HG03521 (cell line): ENCODE measurements at regions not wholly inside any gene's neighbourhood (a gene's known extent, or its start where the extent isn't known, plus 50 kb on each side); places are given as distances from the start of the nearest gene placed in this dataset.

Source experiments
- ATAC-seq: cut with Tn5 transposase; IDR thresholded peaks from one replicate; pipeline ENCODE4 v1.9.1; 2021; ENCODE audit warnings: mild to moderate bottlenecking, moderate library complexity; ENCODE audit not compliant: unreplicated experiment

GRCh38 chr11:115665175-115665821 lies 161.1 kb upstream of the CADM1 start:
- no peak for ATAC-seq

GRCh38 chr11:115664313-115664712 lies 160.1 kb upstream of the CADM1 start:
- no peak for ATAC-seq

GRCh38 chr11:115663790-115664189 lies 159.6 kb upstream of the CADM1 start:
- ATAC-seq = no peak

GRCh38 chr11:115660030-115660805 lies 156.0 kb upstream of the CADM1 start:
- ATAC-seq = no peak

GRCh38 chr11:115659061-115659963 lies 155.1 kb upstream of the CADM1 start:
- no peak for ATAC-seq

GRCh38 chr11:115657586-115657985 lies 153.4 kb upstream of the CADM1 start:
- ATAC-seq = no peak

- no peak for ATAC-seq
Measured at GRCh38 chr11:115656669-115657068, 152.5 kb upstream of the CADM1 start.

- no peak for ATAC-seq
Measured at GRCh38 chr11:115656041-115656440, 151.8 kb upstream of the CADM1 start.

- ATAC-seq = no peak
Measured at GRCh38 chr11:115654792-115655191, 150.6 kb upstream of the CADM1 start.

GRCh38 chr11:115653926-115654325 lies 149.7 kb upstream of the CADM1 start:
- ATAC-seq = no peak

- ATAC-seq = no peak
Measured at GRCh38 chr11:115653076-115653475, 148.9 kb upstream of the CADM1 start.

GRCh38 chr11:115652496-115652895 lies 148.3 kb upstream of the CADM1 start:
- ATAC-seq = no peak

- no peak for ATAC-seq
Measured at GRCh38 chr11:115652094-115652493, 147.9 kb upstream of the CADM1 start.

GRCh38 chr11:115649461-115649860 lies 145.2 kb upstream of the CADM1 start:
- ATAC-seq = no peak

GRCh38 chr11:115645631-115646317 lies 141.6 kb upstream of the CADM1 start:
- no peak for ATAC-seq

GRCh38 chr11:115644856-115645255 lies 140.6 kb upstream of the CADM1 start:
- ATAC-seq = no peak

- ATAC-seq = no peak
Measured at GRCh38 chr11:115643549-115644270, 139.5 kb upstream of the CADM1 start.

GRCh38 chr11:115642660-115643059 lies 138.4 kb upstream of the CADM1 start:
- no peak for ATAC-seq

- no peak for ATAC-seq
Measured at GRCh38 chr11:115637599-115638241, 133.5 kb upstream of the CADM1 start.
